ENCODE measurements at regions not wholly inside any gene's neighbourhood (a gene's known extent, or its start where the extent isn't known, plus 50 kb on each side); places are given as distances from the start of the nearest gene placed in this dataset.

DNA sequence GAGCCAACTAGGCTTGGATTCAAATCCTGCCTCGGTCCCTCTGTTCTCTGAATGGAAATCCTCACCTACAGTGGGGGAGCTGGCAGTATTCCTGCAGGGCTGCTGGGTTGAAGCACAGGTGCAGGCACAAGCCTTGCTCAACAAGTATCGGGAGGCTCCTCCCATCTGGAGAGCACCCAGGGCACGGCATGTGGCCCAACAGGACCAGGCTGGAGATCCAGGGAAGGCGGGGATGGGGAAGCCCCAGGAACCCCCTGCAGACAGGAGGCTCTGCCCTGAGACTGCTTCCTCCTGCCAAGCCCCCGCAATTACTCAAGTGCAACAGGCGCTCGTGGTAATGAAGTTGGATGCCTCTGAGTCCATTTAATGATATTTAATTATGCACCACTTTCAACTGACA, 128.0 kb upstream of the VSTM2B start:
- DNase-seq (ENCODE audit: low read depth) = no peak

DNA sequence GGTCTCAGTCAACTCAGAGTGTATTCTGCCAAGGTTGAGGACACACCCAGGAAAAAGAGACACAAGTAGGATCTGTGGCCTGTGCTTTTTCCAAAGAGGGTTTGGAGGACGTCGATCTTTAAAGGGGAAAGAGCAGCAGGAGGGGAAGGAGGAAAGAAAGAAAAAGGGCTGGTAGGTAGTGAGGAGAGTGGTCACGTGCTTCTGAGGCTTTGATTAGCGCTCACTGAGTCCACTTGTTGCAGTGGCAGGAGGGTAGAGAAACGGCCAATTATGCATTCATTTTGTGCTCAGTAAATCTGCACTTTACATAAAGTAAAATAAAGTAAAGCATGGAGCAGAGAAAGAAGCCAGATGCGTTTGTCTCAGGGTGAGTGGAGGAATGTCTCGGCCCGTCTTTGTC, 126.0 kb upstream of the VSTM2B start:
- DNase-seq (ENCODE audit: low read depth) = no peak

DNA sequence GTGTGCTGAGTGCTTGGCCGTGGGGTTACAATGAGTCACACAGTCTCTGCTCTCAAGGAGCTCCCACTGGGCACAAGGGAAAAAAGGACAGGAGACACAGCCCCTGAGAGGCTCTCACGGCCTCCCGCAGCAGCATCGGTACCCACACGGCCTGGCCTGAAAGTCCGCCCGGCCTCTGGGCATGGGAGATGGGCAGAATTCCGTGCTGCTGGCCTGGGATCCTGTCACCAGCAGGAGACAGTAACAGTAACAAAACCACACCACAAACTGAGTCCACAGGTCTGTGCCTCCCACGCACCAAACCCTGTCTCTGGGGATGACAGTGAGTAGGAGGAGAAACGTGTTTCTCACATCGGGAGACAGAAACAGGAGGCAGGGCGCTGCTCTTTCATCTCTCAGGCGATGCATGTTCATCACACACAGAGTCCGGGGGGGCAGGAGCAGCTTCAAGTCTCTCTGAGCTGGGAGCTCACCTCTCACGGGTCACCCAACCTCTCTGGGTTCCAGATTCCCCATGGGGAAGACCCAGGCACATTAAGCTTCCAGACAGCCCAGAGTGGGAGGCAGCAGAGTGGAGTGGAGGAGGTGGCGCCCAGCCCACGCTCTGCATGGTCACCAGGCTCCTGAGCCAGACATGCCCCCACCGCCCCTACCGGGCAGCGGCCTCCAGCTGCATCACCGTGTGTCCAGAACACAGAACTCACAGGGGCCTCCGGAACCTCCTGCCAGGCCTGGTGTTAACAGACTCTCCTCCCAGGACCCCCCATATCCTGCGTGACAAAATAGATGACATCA, 124.7 kb upstream of the VSTM2B start:
- DNase-seq (ENCODE audit: low read depth) = no peak

DNA sequence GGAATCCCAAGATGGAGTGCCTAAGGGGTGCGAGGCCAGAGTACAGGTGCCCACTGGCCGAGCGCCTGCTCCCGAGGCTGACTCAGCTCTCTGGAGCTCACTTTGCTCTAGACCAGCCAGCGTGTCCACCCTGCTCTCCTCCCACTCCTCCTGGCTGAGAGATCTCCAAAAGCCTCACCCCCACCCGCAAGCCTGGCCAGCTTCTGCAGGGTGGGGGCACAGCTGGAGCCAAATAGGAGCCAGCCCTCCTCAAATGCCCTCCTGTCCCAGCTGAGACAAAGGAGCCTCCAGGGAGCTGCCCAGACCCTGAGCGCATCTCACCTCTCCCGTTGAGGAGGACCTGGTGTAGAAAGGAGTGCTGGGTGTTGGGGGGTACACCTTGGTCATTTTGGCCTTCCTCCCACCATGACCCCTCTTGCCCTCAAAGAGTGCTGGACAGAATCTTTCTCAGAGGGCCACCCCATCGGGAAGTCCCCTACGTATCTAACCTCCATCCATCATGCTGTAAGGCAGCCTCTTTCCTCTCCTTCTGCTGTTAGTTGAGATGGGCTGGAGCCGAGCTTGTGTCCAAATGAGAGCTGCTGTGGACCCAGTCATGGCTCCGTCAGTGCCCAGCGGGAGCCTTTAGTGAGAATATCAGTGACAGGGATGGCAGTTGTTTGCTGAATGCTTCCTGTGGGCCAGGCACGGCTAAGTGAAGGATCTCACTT, 123.9 kb upstream of the VSTM2B start:
- DNase-seq (ENCODE audit: low read depth) = no peak

DNA sequence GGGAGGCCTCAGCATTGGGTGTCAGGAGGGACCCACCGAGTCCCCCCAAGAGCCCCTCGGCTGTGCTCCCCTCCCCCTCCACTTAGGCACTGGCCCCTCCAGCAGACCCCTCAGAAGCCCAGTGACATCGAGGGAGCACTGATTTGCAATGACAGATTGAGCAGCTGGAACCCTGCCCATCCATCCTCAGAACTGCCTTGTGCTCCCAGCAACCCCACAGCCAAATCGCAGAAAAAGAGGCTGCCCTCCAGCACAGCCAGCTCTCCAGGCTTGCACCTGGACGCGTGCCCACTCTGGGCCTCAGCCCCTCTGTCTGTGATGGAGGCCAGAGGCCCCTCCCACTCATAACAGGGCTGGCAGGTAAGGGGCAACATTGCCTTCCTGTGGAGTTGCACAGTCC, 123.2 kb upstream of the VSTM2B start:
- DNase-seq (ENCODE audit: low read depth) = no peak

DNA sequence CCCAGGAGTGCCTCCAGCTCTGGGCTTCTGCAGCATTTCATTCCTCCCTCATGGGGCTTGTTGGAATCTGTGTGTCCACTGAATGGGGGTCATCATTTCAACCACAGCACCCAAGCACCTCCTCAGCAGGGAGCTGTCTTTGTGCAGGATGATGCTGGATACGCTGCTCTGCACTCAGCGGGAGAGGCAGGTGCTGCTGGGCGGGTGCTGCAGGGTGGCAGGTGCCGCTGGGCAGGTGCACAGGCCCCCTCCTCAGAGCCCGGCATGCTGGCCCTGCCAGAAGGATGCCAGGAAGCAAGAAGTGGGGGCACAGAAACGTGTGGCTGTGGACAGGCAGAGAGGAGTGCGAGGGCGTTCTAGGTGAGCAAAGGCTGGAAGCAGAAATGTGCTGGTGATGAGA, 121.8 kb upstream of the VSTM2B start:
- no peak for DNase-seq (ENCODE audit: low read depth)

DNA sequence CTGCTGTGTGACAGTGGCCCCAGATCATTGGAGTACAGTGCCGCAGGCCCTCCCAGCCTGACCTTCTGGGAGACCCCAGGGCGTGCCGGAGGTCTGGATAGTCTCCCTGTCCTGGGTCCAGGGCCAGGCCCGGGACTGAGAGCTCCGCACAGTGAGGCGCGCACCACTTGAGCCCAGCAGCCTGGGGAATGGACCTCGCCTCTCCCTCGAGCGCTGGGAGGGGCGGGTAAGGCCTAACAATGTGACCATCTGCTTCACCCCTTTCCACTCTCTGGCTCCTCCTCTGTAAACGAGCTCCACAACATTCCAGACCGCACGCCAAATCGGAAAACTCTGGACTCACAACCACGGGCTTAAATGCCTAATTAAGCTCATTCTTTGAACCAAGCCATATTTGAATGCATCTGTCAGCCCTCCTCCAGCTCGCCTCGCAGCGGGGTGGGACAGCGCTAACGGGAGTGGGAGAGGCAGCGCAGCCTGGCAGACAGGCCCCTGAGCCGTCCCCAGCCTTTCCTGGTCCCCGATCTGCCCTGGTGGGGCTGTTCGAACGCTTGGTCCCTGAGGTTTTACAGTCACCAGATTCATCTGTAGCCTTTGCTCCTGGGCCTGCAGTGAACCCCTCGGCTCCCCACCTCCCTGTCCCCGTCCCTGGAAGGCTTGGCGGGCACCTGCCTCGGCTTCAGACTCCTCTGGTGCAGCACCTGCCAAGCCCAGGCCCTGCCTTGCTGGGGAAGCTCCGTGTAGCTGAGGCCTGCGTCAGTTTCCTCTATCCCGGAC, 120.7 kb upstream of the VSTM2B start:
- DNase-seq (ENCODE audit: low read depth) = no peak

DNA sequence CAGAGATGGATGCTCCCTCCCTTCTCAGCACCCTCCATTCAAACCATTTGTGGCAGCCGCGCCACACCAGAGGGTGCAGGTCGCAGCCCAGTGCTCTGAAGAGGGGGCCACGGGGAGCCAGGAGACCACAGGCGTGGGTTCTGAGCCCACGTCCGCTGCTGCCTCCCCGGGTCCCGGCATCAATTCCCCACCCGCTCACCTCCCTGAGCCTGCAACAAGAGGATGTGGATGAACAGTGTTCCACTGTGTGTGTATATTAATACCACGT, 120.1 kb upstream of the VSTM2B start:
- no peak for DNase-seq (ENCODE audit: low read depth)

DNA sequence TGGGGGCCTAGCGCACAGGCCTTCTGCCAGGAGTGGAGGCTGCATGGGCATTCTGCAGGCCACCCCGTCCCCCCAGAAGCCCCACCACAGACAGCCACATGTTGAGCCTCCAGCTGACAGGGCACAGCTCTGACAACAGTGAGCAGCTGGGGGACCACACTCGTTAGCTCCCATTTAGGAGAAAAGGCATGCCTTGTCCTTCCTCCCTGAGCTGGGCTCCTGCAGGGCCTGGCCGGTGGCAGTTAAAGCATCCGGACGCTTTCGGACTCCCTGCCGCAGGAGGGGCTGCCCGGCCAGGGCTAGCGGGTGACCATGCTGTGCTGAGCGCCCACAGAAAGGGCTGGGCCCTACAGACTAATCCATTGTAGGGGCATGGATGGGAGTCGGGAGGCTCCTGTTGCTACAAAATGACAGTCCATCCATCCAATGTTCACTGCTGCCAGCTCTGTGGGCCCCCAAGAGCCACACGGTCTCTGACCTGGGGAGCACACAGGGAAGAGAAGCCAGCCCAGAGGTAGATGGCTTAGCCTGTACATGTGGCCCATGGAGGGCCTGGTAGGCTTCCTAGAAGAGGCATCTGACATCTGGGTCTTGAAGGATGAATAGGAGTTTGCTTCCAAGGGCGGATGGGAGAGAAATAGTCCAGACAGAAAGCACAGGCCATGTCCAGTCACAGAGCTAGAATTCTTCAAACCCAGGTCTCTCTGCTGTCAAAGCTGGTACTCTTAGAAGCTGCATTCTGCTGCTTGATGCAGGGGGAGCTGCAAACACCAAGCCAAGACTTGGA, 116.5 kb upstream of the VSTM2B start:
- DNase-seq (ENCODE audit: low read depth) = no peak

DNA sequence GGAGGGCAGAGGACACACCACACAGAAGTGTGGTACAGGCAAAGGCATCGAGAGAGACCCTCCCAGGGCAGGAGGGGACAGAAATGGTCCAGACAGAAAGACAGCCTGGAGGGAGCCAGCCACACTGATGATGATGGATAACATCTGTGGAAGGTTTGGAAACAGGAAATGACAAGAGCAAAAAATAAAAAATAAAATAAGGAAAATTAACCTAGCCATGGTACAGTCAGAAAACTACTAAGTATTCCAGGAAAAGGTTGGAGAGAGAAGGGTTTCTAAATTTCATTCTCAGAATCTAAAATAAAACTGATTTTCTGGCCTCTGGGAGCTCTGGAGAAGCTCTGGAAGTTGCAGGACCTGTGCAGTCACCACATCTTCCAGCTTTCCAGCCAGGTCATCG, 115.2 kb upstream of the VSTM2B start:
- no peak for DNase-seq (ENCODE audit: low read depth)

DNA sequence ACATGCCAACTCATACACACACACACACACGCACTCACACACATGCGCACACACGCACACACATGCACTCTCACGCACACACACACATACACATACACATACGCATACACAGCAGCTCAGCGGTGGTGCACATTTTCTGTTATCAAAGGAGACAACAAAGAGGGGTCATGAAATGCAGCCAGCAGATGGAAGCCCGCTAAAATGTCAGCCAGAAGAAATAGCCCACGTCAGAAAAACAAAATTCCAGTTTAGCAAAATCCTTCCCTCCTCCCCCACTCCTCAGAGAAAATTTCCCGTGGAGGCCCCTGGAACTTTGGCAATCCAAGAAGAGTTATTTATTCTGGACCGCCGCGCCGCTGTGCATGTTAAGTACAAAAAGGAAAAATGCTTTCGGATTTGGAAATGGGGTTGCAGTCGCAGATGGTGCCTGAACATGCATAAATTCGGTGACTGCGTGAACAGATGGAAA, 114.6 kb upstream of the VSTM2B start:
- no peak for DNase-seq (ENCODE audit: low read depth)

DNA sequence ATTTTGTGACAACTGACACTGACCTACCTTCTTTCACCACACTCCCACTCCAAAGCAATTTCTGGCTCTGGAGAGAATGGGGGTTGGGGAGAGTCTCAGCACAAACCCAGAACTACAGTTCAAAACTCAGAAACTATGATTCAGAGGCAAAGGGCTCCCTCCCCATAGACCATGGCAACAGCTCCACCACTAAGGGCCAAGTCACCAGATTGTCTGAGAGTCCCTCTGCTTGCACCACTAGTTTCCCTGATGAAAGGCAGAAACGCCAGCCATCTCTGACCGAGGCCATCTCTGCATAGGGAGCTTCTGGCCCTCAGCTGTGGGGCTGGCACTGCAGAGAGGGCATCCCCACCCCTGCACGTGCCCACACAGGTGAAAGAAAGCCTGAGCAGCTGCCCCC, 112.4 kb upstream of the VSTM2B start:
- DNase-seq (ENCODE audit: low read depth) = no peak

DNA sequence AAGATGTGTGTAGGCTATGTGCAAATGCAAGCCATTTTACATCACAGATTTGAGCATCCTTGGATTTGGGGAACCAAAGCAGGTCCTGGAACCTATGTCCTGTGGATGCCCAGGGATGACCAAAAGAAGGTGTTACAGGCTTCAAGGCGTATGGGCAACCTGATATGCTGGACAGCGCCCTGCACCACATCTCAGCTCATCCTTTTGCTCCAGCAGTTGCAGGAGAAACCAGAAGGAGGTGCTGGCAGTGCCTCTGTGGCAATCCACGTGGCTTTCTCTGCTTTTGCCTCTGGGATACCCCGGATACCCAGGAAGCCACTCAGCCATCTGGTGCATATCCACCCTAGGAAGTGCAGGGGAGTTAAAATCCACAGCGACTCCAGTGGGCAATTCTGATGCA, 110.3 kb upstream of the VSTM2B start:
- no peak for DNase-seq (ENCODE audit: low read depth)

DNA sequence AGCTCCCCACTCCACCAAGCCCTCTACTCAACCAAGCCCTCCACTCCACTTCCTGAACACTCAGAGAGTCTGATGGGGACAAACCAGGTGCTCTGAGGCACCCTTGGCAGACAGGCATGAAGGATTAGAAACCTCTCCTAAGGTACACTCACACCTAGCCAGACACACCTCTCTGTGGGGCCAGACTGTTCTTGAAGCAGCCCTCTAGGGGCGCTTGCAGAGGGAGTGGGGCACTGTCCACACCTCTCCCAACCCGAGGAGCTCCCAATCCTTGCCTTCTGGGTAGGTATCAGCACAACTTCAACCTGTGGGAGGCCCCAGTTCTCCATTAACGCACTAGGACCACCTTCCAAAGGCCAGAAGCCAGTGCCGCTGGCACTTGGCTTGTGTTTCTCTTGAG, 108.7 kb upstream of the VSTM2B start:
- no peak for DNase-seq (ENCODE audit: low read depth)

DNA sequence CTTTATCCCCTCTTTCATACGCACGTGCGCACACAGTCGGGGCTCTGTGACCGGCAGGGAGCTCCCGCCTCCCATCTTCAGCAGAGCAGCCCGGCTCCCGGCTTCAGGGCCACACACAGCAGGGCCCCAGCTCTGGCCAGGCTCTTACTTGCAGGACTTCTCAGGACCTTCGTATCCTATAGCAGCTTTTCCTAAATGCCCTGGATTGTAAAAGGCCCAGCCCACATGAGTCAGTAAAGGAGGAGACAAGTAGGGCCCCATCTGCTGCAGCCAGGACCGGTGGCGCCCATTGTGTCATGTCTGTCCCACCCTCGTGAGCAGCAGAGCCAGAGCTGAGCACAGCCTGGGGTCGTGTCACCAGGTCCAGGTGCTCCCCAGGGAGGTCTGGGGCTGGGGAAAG, 107.6 kb upstream of the VSTM2B start:
- DNase-seq (ENCODE audit: low read depth) = no peak

DNA sequence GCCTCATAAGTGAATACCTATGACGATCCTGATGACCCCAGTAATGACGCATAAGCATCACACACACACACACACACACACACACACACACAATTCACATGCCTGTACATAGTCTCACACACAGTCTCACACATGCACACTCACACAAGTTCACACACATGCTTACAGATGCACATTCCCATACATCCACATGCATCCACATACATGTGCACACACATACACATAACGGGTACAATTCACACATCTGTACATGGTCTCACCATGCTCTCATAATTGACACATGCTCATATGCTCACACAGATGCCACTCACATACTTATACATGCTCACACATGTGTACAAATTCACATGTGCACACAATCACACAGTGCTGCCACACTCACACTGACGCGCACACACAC, 105.7 kb upstream of the VSTM2B start:
- no peak for DNase-seq (ENCODE audit: low read depth)

DNA sequence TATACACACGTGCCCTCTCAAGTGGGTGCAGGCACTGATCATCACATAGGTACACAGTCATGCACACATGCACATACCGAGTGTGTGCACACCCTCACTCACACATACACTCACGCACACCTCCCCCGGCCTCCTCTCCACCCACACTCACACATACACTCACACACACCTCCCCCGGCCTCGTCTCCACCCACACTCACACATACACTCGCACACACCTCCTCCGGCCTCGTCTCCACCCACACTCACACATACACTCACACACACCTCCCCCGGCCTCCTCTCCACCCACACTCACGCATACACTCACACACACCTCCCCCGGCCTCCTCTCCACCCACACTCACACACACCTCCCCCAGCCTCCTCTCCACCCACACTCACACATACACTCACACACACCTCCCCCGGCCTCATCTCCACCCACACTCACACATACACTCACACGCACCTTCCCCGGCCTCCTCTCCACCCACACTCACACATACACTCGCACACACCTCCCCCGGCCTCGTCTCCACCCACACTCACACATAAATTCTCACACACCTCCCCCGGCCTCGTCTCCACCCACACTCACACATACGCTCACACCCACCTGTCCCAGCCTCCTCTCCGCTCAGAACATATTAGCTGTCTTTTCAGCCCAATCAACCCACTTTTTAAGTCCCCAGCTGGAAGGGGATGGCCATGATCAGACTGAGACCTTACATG, 105.2 kb upstream of the VSTM2B start:
- no peak for DNase-seq (ENCODE audit: low read depth)

DNA sequence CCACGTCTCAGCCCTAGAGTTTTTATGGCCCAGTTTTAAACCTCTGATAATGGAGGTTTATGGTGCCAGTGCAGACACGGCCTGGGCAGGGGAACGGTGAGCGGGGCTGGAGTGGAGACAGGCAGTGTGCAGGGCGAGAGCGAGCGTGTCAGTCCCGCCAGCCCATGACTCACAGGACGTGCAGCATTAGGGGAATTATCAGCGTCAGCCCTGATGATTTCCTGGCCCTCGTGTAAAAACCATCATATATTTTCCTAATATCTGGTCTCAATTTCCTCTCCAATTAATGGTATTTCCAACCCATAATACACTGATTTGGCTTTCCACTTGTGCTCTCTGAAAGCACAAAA, 104.6 kb upstream of the VSTM2B start:
- no peak for DNase-seq (ENCODE audit: low read depth)

DNA sequence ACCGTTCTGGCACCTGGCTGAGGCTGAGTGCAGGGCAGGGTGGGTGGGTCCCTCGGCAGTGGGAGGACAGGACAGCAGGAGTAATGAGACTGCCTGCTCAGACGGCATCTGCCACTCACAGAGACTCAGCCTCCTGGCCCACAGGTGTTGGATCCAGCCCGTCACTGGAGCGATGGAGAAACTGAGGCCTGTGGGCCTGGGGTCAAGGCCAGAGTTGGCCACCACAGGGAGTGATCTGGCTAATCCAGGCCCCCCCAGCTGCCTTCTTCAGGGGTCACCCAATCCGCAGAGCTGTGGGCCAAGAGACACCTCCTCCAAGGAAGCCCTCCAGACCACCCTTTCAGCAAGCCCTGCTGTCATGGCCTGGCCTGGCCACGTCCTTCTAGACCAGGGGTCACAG, 103.7 kb upstream of the VSTM2B start:
- DNase-seq (ENCODE audit: low read depth) = no peak

DNA sequence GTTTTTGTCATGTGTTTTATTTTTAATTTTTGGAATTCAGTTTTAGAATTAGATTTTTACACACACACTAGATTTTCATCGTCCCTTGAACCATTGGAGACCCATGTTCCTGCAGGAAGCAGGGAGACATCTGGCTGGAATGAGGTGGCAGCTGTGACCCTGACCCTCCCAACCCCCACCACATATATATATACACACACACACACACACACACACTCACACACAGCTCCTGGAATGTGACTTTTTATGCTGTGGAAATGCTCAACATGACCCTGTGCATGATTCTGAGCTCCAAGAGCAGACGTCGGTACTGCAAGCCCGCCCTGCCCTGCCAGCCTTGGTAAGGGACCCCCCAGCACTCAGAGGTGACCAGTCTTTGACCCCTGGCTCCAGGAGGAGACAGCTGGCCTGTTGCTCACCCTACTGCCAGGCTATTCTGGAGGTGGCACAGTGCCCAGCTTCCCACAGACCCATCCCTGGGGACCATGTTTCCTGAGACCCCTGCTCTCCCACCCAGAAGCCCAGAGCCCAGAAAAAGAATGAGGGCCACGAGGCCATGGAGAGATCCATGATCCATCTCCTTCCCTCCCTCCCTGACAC, 103.2 kb upstream of the VSTM2B start:
- no peak for DNase-seq (ENCODE audit: low read depth)

DNA sequence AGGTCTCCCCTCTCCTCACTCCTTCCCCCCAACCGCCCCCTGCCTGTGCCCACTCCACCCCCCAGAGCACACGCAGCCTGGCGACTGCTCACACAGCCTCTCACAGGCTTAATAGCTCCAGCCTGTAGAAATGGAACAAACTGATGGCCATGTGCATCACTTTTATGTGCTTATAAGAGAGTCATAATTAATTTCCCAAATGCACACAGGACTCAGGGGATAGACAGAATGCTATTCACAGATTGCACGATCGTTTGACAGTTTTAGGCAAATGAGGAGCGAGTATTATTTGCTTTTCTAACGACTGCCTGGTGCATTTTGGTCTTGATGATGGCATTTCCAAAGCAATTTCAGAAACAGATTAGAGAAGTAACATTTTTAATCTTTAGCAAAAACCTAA, 97.7 kb upstream of the VSTM2B start:
- DNase-seq (ENCODE audit: low read depth) = no peak

DNA sequence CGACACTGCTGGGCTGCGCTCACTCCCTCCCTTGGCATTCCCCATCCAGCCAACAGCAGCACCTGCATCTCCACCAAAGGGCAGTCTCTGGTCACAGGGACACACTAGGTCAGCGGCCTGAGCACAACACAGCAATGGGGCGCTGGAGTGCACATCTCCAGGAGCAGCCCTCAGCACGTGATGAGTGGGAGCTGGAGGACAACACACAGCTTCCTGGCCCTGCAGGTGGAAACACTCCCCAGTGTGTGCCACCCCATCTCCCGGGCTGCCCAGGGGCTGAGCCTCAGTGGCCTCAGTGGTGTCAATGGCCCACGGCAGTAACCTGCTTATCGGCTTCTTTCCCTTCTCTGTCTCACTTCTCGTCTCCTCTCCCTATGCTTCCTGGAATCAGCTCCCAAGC, 96.8 kb upstream of the VSTM2B start:
- DNase-seq (ENCODE audit: low read depth) = no peak
